ENCODE measurements at regions not wholly inside any gene's neighbourhood (a gene's known extent, or its start where the extent isn't known, plus 50 kb on each side); places are given as distances from the start of the nearest gene placed in this dataset.

- no peak for TF ChIP-seq POLR2AphosphoS5 (IDR thresholded peaks at IDR 0.05)
- DNase-seq, result no peak
- Histone ChIP-seq H3K9me3 (peaks cover 0 to 26% (median 16%) of the 10 kb centered on the region in 8 donors), H3K27ac (no peak overlapping the region), H3K4me3 (no peak overlapping the region), H3K27me3 (replicated peaks in 1 of 7) (no peaks in the 10 kb centered on the region), H3K36me3 (no peaks in the 10 kb centered on the region), H3K4me1 (no peaks in the 10 kb centered on the region)
- intact Hi-C loops (cut with DNase I; ENCODE audit: low total_unique reads), result no loop called here
- 51 to 79% (median 74%) methylated on average over 3 of the region's 3 CpGs for WGBS, 5 donors
Observed at GRCh38 chr3:137325170-137325569, 367.4 kb downstream of the IL20RB start.

- 52 to 71% (median 65%) methylated on average over 3 of the region's 3 CpGs for WGBS, 5 donors
- H3K4me1 ChIP-seq, result no peaks in the 10 kb centered on the region
- H3K4me3 ChIP-seq, result no peak overlapping the region
- no peak for TF ChIP-seq CTCF (IDR thresholded peaks at IDR 0.05 in 8 of 11, conservative IDR thresholded peaks at IDR 0.05 in 3 of 11)
- no peak for TF ChIP-seq POLR2AphosphoS5 (IDR thresholded peaks at IDR 0.05)
- no peak for TF ChIP-seq POLR2A (IDR thresholded peaks at IDR 0.05)
- H3K27ac ChIP-seq, result no peak overlapping the region
- intact Hi-C loops (cut with DNase I; ENCODE audit: low total_unique reads), result no loop called here
- peaks cover 0 to 31% (median 14%) of the 10 kb centered on the region in 8 donors for H3K9me3 ChIP-seq
- H3K36me3 ChIP-seq, result no peaks in the 10 kb centered on the region
- no peaks in the 10 kb centered on the region for H3K27me3 ChIP-seq (replicated peaks in 1 of 7)
- DNase-seq, result no peak
Observed at GRCh38 chr3:137325934-137326333, 368.2 kb downstream of the IL20RB start.

GRCh38 chr3:137329594-137329993, 371.8 kb downstream of the IL20RB start:
- TF ChIP-seq POLR2A (IDR thresholded peaks at IDR 0.05) (no peak), POLR2AphosphoS5 (IDR thresholded peaks at IDR 0.05) (no peak), CTCF (IDR thresholded peaks at IDR 0.05 in 8 of 11, conservative IDR thresholded peaks at IDR 0.05 in 3 of 11) (no peak)
- no peak for DNase-seq
- WGBS, 5 donors, result 43 to 56% (median 50%) methylated on average over 5 of the region's 5 CpGs
- H3K27ac ChIP-seq, result no peak overlapping the region
- H3K27me3 ChIP-seq (replicated peaks in 1 of 7), result no peaks in the 10 kb centered on the region
- H3K36me3 ChIP-seq, result no peaks in the 10 kb centered on the region
- intact Hi-C loops (cut with DNase I; ENCODE audit: low total_unique reads), result no loop called here
- peaks cover 0 to 28% (median 3%) of the 10 kb centered on the region in 8 donors for H3K9me3 ChIP-seq
- no peaks in the 10 kb centered on the region for H3K4me1 ChIP-seq
- no peak overlapping the region for H3K4me3 ChIP-seq

- Histone ChIP-seq H3K27ac (no peak overlapping the region), H3K27me3 (replicated peaks in 1 of 7) (no peaks in the 10 kb centered on the region), H3K4me3 (no peak overlapping the region), H3K9me3 (peaks cover 0 to 23% (median 0%) of the 10 kb centered on the region in 8 donors), H3K36me3 (no peaks in the 10 kb centered on the region), H3K4me1 (no peaks in the 10 kb centered on the region)
- no peak for TF ChIP-seq POLR2A (IDR thresholded peaks at IDR 0.05)
- TF ChIP-seq POLR2AphosphoS5 (IDR thresholded peaks at IDR 0.05), result no peak
- TF ChIP-seq CTCF (IDR thresholded peaks at IDR 0.05 in 8 of 11, conservative IDR thresholded peaks at IDR 0.05 in 3 of 11), result no peak
- WGBS, 5 donors, result 71 to 93% (median 82%) methylated on average over 3 of the region's 3 CpGs
- no peak for DNase-seq
- intact Hi-C loops (cut with DNase I; ENCODE audit: low total_unique reads), result no loop called here
Observed at GRCh38 chr3:137330246-137330645, 372.5 kb downstream of the IL20RB start.

GRCh38 chr3:137332297-137332696, 374.5 kb downstream of the IL20RB start:
- 47 to 95% (median 82%) methylated on average over 2 of the region's 2 CpGs for whole genome bisulfite sequencing, 5 donors
- H3K4me1 ChIP-seq, result no peaks in the 10 kb centered on the region
- H3K27me3 ChIP-seq (replicated peaks in 1 of 7), result no peaks in the 10 kb centered on the region
- no peak overlapping the region for H3K4me3 ChIP-seq
- H3K9me3 ChIP-seq, result peaks cover 0 to 22% (median 2%) of the 10 kb centered on the region in 8 donors
- DNase-seq, result no peak
- TF ChIP-seq POLR2AphosphoS5 (IDR thresholded peaks at IDR 0.05), result no peak
- TF ChIP-seq CTCF (IDR thresholded peaks at IDR 0.05 in 8 of 11, conservative IDR thresholded peaks at IDR 0.05 in 3 of 11), result no peak
- no peak for TF ChIP-seq POLR2A (IDR thresholded peaks at IDR 0.05)
- intact Hi-C loops (cut with DNase I; ENCODE audit: low total_unique reads), result no loop called here
- H3K27ac ChIP-seq, result no peak overlapping the region
- H3K36me3 ChIP-seq, result no peaks in the 10 kb centered on the region
